Astrocyte (in vitro differentiated cells and primary cell): ENCODE measurements at regions not wholly inside any gene's neighbourhood (a gene's known extent, or its start where the extent isn't known, plus 50 kb on each side); places are given as distances from the start of the nearest gene placed in this dataset.

Experiments
- DNase-seq: peaks from one replicate; pipeline ENCODE4 v3.0.0-alpha.2; 2010; ENCODE audit warnings: low read depth
- FAIRE-seq: peaks from 2 replicates; lab custom pipeline; 2011; peaks lifted over from hg19 to GRCh38; lab: Jason Lieb, UNC
- H2AFZ ChIP-seq: 2 replicates; pipeline ENCODE4 v1.6.0; 2012; ENCODE audit warnings: low read depth, low read length, inconsistent platforms
- H3K27ac ChIP-seq: 2 replicates; pipeline ENCODE4 v1.5.1; 2011; ENCODE audit warnings: low read depth, low read length, inconsistent platforms
- H3K27me3 ChIP-seq: 2 replicates; pipeline ENCODE4 v1.6.0; 2011; ENCODE audit warnings: low read length, inconsistent platforms; ENCODE audit not compliant: insufficient read depth
- H3K36me3 ChIP-seq: 2 replicates; pipeline ENCODE4 v1.5.1; 2011; ENCODE audit warnings: low read length, inconsistent platforms; ENCODE audit not compliant: insufficient read depth
- H3K4me1 ChIP-seq: 2 replicates; pipeline ENCODE4 v1.5.1; 2011; ENCODE audit warnings: low read length, inconsistent platforms; ENCODE audit not compliant: insufficient read depth
- H3K4me2 ChIP-seq: 2 replicates; pipeline ENCODE4 v1.6.0; 2012; ENCODE audit warnings: low read length, inconsistent platforms
- H3K4me3 ChIP-seq: 2 replicates; pipeline ENCODE4 v1.5.1; 2011; ENCODE audit warnings: low read depth, mild to moderate bottlenecking, low read length, inconsistent platforms; ENCODE audit not compliant: insufficient read depth
- H3K79me2 ChIP-seq: 2 replicates; pipeline ENCODE4 v1.6.0; 2012; ENCODE audit warnings: mild to moderate bottlenecking, low read length, inconsistent platforms; ENCODE audit not compliant: insufficient read depth
- H3K9ac ChIP-seq: 2 replicates; pipeline ENCODE4 v1.6.0; 2012; ENCODE audit warnings: mild to moderate bottlenecking, low read length, inconsistent platforms
- H3K9me3 ChIP-seq: 2 replicates; pipeline ENCODE4 v1.5.1; 2012; ENCODE audit warnings: low read depth, mild to moderate bottlenecking, low read length, inconsistent platforms; ENCODE audit not compliant: insufficient read depth
- H4K20me1 ChIP-seq: 2 replicates; pipeline ENCODE4 v1.6.0; 2012; ENCODE audit warnings: low read length, inconsistent platforms; ENCODE audit not compliant: insufficient read depth
- H3K27ac Mint-ChIP-seq: one replicate; pipeline ENCODE4 v1.8.0; 2021; ENCODE audit warnings: mild to moderate bottlenecking, mixed read lengths; ENCODE audit not compliant: unreplicated experiment
- H3K27me3 Mint-ChIP-seq: one replicate; pipeline ENCODE4 v1.8.0; 2021; ENCODE audit warnings: low read depth, mixed read lengths; ENCODE audit not compliant: unreplicated experiment
- H3K36me3 Mint-ChIP-seq: one replicate; pipeline ENCODE4 v1.8.0; 2021; ENCODE audit warnings: low read depth, mixed read lengths; ENCODE audit not compliant: unreplicated experiment
- H3K4me1 Mint-ChIP-seq: one replicate; pipeline ENCODE4 v1.8.0; 2021; ENCODE audit warnings: low read depth, mixed read lengths; ENCODE audit not compliant: unreplicated experiment
- H3K4me3 Mint-ChIP-seq: one replicate; pipeline ENCODE4 v1.8.0; 2021; ENCODE audit warnings: mild to moderate bottlenecking, moderate library complexity, mixed read lengths; ENCODE audit not compliant: unreplicated experiment
- H3K9me3 Mint-ChIP-seq: one replicate; pipeline ENCODE4 v1.8.0; 2021; ENCODE audit warnings: mild to moderate bottlenecking, mixed read lengths; ENCODE audit not compliant: unreplicated experiment
- CTCF ChIP-seq: IDR thresholded peaks from 2 replicates; pipeline ENCODE4 v1.5.1; 2011; ENCODE audit warnings: low read depth, mild to moderate bottlenecking, inconsistent platforms, low read length, moderate library complexity; ENCODE audit not compliant: insufficient read depth
- EZH2 ChIP-seq: IDR thresholded peaks from 2 replicates; pipeline ENCODE4 v1.6.1; 2012; ENCODE audit warnings: mild to moderate bottlenecking, low read length, inconsistent platforms; ENCODE audit not compliant: insufficient read depth

- H3K4me3 Mint-ChIP-seq: no peak overlapping the region
- H2AFZ ChIP-seq: no peak overlapping the region
- no peaks in the 10 kb centered on the region for H3K4me1 ChIP-seq
- FAIRE-seq (no peak), DNase-seq (no peak)
- no peaks in the 10 kb centered on the region for H3K9me3 Mint-ChIP-seq
- no peak overlapping the region for H3K27ac Mint-ChIP-seq
- no peaks in the 10 kb centered on the region for H3K36me3 Mint-ChIP-seq
- no peaks in the 10 kb centered on the region for H3K79me2 ChIP-seq
- H3K27me3 ChIP-seq: no peaks in the 10 kb centered on the region
- H3K9me3 ChIP-seq: no peaks in the 10 kb centered on the region
- no peaks in the 10 kb centered on the region for H3K4me1 Mint-ChIP-seq
- H3K36me3 ChIP-seq: no peaks in the 10 kb centered on the region
- no peak for TF ChIP-seq EZH2
- H3K9ac ChIP-seq: no peak overlapping the region
- no peak overlapping the region for H3K4me3 ChIP-seq
- no peaks in the 10 kb centered on the region for H3K27me3 Mint-ChIP-seq
- no peaks in the 10 kb centered on the region for H4K20me1 ChIP-seq
- H3K27ac ChIP-seq: no peak overlapping the region
- no peak overlapping the region for H3K4me2 ChIP-seq
Observed at GRCh38 chr4:130288576-130288975, 1192.6 kb downstream of the C4orf33 start.

- Histone ChIP-seq H3K27ac (no peak overlapping the region), H2AFZ (no peak overlapping the region), H4K20me1 (no peaks in the 10 kb centered on the region), H3K9ac (no peak overlapping the region), H3K4me1 (no peaks in the 10 kb centered on the region), H3K4me3 (no peak overlapping the region), H3K4me2 (no peak overlapping the region), H3K36me3 (no peaks in the 10 kb centered on the region), H3K27me3 (no peaks in the 10 kb centered on the region), H3K79me2 (no peaks in the 10 kb centered on the region), H3K9me3 (no peaks in the 10 kb centered on the region)
- TF ChIP-seq EZH2: no peak
- no peak for TF ChIP-seq CTCF
- Mint-ChIP-seq H3K4me1 (no peaks in the 10 kb centered on the region), H3K9me3 (no peaks in the 10 kb centered on the region), H3K27me3 (no peaks in the 10 kb centered on the region), H3K4me3 (no peak overlapping the region), H3K27ac (no peak overlapping the region), H3K36me3 (no peaks in the 10 kb centered on the region)
- no peak for FAIRE-seq
- no peak for DNase-seq
Observed at GRCh38 chr4:130293692-130294091, 1197.7 kb downstream of the C4orf33 start.

GRCh38 chr4:130296448-130296847 is 1200.5 kb downstream of the C4orf33 start:
- Histone ChIP-seq H3K27ac (no peak overlapping the region), H3K9me3 (no peaks in the 10 kb centered on the region), H3K79me2 (no peaks in the 10 kb centered on the region), H3K36me3 (no peaks in the 10 kb centered on the region), H3K4me2 (no peak overlapping the region), H3K4me1 (no peaks in the 10 kb centered on the region), H3K9ac (no peak overlapping the region), H3K27me3 (no peaks in the 10 kb centered on the region), H2AFZ (no peak overlapping the region), H3K4me3 (no peak overlapping the region), H4K20me1 (no peaks in the 10 kb centered on the region)
- Mint-ChIP-seq H3K27me3 (no peaks in the 10 kb centered on the region), H3K4me3 (no peak overlapping the region), H3K27ac (no peak overlapping the region), H3K4me1 (no peaks in the 10 kb centered on the region), H3K9me3 (no peaks in the 10 kb centered on the region), H3K36me3 (no peaks in the 10 kb centered on the region)
- TF ChIP-seq EZH2: no peak
- no peak for TF ChIP-seq CTCF
- DNase-seq (no peak), FAIRE-seq (no peak)
